Stimulated activated CD4-positive, alpha-beta T cell treated with anti-CD3 and anti-CD28 coated beads, Interleukin-12 subunit alpha, Interleukin-12 subunit beta, amount 100 ng/mL, for 4 hours (primary cell): ENCODE measurements at regions not wholly inside any gene's neighbourhood (a gene's known extent, or its start where the extent isn't known, plus 50 kb on each side); places are given as distances from the start of the nearest gene placed in this dataset.

Source experiments
- DNase-seq: peaks from one replicate; pipeline ENCODE4 v3.0.0-alpha.2; 2020

- no peak for DNase-seq
These were observed 243.7 kb downstream of the SLC16A7 start for GRCh38 chr12:59839514-59839913.

GRCh38 chr12:59843260-59843843, 247.5 kb downstream of the SLC16A7 start:
- DNase-seq, result no peak

- DNase-seq, result no peak
These were observed 248.9 kb downstream of the SLC16A7 start for GRCh38 chr12:59844750-59845149.

- no peak for DNase-seq
These were observed 249.5 kb downstream of the SLC16A7 start for GRCh38 chr12:59845293-59845692.

- no peak for DNase-seq
These were observed 251.3 kb downstream of the SLC16A7 start for GRCh38 chr12:59847127-59847526.

- no peak for DNase-seq
These were observed 254.4 kb downstream of the SLC16A7 start for GRCh38 chr12:59850268-59850667.

- DNase-seq, result no peak
These were observed 262.8 kb downstream of the SLC16A7 start for GRCh38 chr12:59858508-59859170.

GRCh38 chr12:59859171-59859510, 263.3 kb downstream of the SLC16A7 start:
- no peak for DNase-seq

- no peak for DNase-seq
These were observed 265.8 kb downstream of the SLC16A7 start for GRCh38 chr12:59861635-59862034.

GRCh38 chr12:59867055-59867454, 271.2 kb downstream of the SLC16A7 start:
- no peak for DNase-seq

- DNase-seq, result no peak
These were observed 271.9 kb downstream of the SLC16A7 start for GRCh38 chr12:59867689-59868088.

- no peak for DNase-seq
These were observed 275.9 kb downstream of the SLC16A7 start for GRCh38 chr12:59871779-59872178.

- DNase-seq, result no peak
These were observed 277.3 kb downstream of the SLC16A7 start for GRCh38 chr12:59873136-59873535.

GRCh38 chr12:59874781-59875180, 279.0 kb downstream of the SLC16A7 start:
- no peak for DNase-seq

- no peak for DNase-seq
These were observed 290.4 kb downstream of the SLC16A7 start for GRCh38 chr12:59886131-59886733.

- no peak for DNase-seq
These were observed 291.3 kb downstream of the SLC16A7 start for GRCh38 chr12:59887178-59887577.

- DNase-seq, result no peak
These were observed 295.2 kb downstream of the SLC16A7 start for GRCh38 chr12:59890896-59891579.

- no peak for DNase-seq
These were observed 299.4 kb downstream of the SLC16A7 start for GRCh38 chr12:59895166-59895775.

GRCh38 chr12:59904874-59905521, 309.2 kb downstream of the SLC16A7 start:
- DNase-seq, result no peak

GRCh38 chr12:59911516-59911915, 315.7 kb downstream of the SLC16A7 start:
- DNase-seq, result no peak

- no peak for DNase-seq
These were observed 321.2 kb downstream of the SLC16A7 start for GRCh38 chr12:59916988-59917387.

- no peak for DNase-seq
These were observed 331.2 kb downstream of the SLC16A7 start for GRCh38 chr12:59927032-59927431.

GRCh38 chr12:59928416-59928815, 332.6 kb downstream of the SLC16A7 start:
- no peak for DNase-seq
